Esophagus squamous epithelium (tissue), 4 donors: ENCODE measurements at regions not wholly inside any gene's neighbourhood (a gene's known extent, or its start where the extent isn't known, plus 50 kb on each side); places are given as distances from the start of the nearest gene placed in this dataset.

Source experiments
- POLR2A ChIP-seq, 4 donors: fragments of 450-650 bp; IDR thresholded peaks; one replicate each; pipeline ENCODE4 v1.6.1; 2017; ENCODE audit warnings: antibody characterized with exemption in 4 of 4, mild to moderate bottlenecking in 4 of 4, moderate library complexity in 3 of 4
- TF ChIP-seq, protein P1 (sequence below), 6 experiments: fragments of 450-650 bp in 4 of 6; fragments of 200-600 bp in 2 of 6; sonication (generic) in 2 of 6; IDR thresholded peaks; one replicate each; pipeline ENCODE4 v1.5.1; 2016 to 2019; ENCODE audit warnings: antibody characterized with exemption in 6 of 6, mild to moderate bottlenecking in 4 of 6, moderate library complexity in 4 of 6

GRCh38 chrX:102018208-102018607, 86.4 kb upstream of the ZMAT1 start:
- TF ChIP-seq, protein P1, sequence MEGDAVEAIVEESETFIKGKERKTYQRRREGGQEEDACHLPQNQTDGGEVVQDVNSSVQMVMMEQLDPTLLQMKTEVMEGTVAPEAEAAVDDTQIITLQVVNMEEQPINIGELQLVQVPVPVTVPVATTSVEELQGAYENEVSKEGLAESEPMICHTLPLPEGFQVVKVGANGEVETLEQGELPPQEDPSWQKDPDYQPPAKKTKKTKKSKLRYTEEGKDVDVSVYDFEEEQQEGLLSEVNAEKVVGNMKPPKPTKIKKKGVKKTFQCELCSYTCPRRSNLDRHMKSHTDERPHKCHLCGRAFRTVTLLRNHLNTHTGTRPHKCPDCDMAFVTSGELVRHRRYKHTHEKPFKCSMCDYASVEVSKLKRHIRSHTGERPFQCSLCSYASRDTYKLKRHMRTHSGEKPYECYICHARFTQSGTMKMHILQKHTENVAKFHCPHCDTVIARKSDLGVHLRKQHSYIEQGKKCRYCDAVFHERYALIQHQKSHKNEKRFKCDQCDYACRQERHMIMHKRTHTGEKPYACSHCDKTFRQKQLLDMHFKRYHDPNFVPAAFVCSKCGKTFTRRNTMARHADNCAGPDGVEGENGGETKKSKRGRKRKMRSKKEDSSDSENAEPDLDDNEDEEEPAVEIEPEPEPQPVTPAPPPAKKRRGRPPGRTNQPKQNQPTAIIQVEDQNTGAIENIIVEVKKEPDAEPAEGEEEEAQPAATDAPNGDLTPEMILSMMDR (IDR thresholded peaks at IDR 0.05) = no peak
- no peak for TF ChIP-seq POLR2A (IDR thresholded peaks at IDR 0.05)
